ENCODE measurements at regions not wholly inside any gene's neighbourhood (a gene's known extent, or its start where the extent isn't known, plus 50 kb on each side); places are given as distances from the start of the nearest gene placed in this dataset.

DNA sequence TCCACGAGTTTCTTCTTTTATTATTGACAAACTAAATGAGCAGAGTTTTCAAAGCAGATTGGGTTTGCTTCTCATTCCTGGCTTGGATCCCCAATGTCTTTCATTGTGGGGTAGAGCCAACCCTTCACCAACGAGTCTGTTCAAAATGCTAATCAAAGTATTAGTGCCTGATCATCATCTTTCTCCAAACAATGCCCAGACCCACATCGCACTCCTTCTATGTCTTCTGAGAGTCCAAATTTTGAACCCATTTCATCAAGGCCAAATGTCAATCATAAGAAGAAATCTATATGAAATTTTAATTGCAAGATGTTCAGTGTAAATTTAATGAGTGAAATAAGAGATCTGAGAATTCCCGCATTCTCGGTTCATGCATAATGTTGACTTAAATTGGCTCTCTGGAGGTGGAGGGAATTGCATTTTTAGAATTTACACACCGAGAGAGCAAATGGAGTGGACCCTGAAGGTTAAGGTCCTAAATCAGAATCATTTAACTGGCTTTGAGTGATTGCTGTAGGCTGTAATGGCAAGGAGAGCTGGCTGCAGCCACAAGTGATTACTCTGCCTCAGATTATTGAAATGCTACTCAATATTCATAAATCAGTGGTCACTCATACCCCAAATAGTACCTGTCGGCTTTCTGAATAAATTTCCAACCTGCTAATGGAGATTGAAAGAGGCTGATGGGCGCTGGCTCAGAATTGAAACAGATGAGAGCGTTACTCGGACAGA lies 602.9 kb downstream of the TYW1 start:
- Histone ChIP-seq H4K5ac (ENCODE audit: insufficient read length, low read depth, low read length) (no peak overlapping the region), H2BK15ac (ENCODE audit: low read length) (no peak overlapping the region), H4K20me1 (replicated peaks in 1 of 2; ENCODE audit: control insufficient read depth in 1 of 2, insufficient read depth in 2 of 2, low read length in 2 of 2) (no peaks in the 10 kb centered on the region), H3K23ac (ENCODE audit: insufficient read length) (no peak overlapping the region), H2BK12ac (ENCODE audit: low read depth, low read length) (no peak overlapping the region), H4K8ac (ENCODE audit: extremely low read depth, insufficient read depth, low read length) (no peak overlapping the region), H3K56ac (replicated peaks; ENCODE audit: insufficient read length, low read depth, low read length) (no peak overlapping the region), H3K9me3 (ENCODE audit: insufficient read depth in 2 of 2, low read depth in 1 of 2, low read length in 1 of 2) (no peaks in the 10 kb centered on the region), H3K79me1 (ENCODE audit: low read depth, low read length) (no peaks in the 10 kb centered on the region), H3K27me3 (replicated peaks in 1 of 4; ENCODE audit: control insufficient read depth in 3 of 4, extremely low read depth in 1 of 4, insufficient read depth in 3 of 4, low read length in 3 of 4) (no peaks in the 10 kb centered on the region), H2AFZ (ENCODE audit: low read length) (no peak overlapping the region), H3K27ac (ENCODE audit: low read depth, low read length) (no peak overlapping the region), H3K36me3 (ENCODE audit: control insufficient read depth in 2 of 4, insufficient read depth in 4 of 4, low read length in 3 of 4) (no peaks in the 10 kb centered on the region), H3K4me2 (ENCODE audit: insufficient read depth in 1 of 2, low read depth in 2 of 2, low read length in 2 of 2) (no peak overlapping the region), H2AK5ac (ENCODE audit: low read depth, low read length) (no peak overlapping the region), H2BK5ac (ENCODE audit: low read depth, low read length) (no peak overlapping the region), H2BK20ac (ENCODE audit: low read length) (no peak overlapping the region), H3K4me3 (ENCODE audit: extremely low read depth in 1 of 4, insufficient read depth in 2 of 4, low read depth in 3 of 4, low read length in 4 of 4) (no peak overlapping the region), H3K14ac (ENCODE audit: insufficient read length) (no peak overlapping the region), H3K18ac (ENCODE audit: extremely low read depth, low read length) (no peak overlapping the region), H2BK120ac (replicated peaks; ENCODE audit: low read depth, low read length) (no peak overlapping the region), H4K91ac (replicated peaks; ENCODE audit: insufficient read length, low read length) (no peak overlapping the region), H3K23me2 (ENCODE audit: low read depth, low read length) (no peaks in the 10 kb centered on the region), H3K4ac (replicated peaks; ENCODE audit: insufficient read length, low read depth, low read length) (no peak overlapping the region), H3K79me2 (ENCODE audit: control insufficient read depth in 1 of 2, insufficient read depth in 2 of 2, low read length in 2 of 2) (no peaks in the 10 kb centered on the region), H3K4me1 (replicated peaks in 1 of 4; ENCODE audit: control insufficient read depth in 3 of 4, insufficient read depth in 4 of 4, low read length in 3 of 4) (no peaks in the 10 kb centered on the region), H3K9ac (replicated peaks in 1 of 4; ENCODE audit: extremely low read depth in 1 of 4, low read depth in 3 of 4, low read length in 3 of 4) (no peak overlapping the region)
- WGBS, 2 experiments (ENCODE audit: extremely low coverage in 1 of 2, insufficient coverage in 1 of 2, insufficient read length in 1 of 2, insufficient replicate concordance in 2 of 2, low coverage in 1 of 2, low lambda C conversion rate in 2 of 2, missing lambda C conversion rate in 1 of 2) = 88% methylated on average over 10 of the region's 10 CpGs; no CpG with 5 or more reads in 1 of the 2 experiments
- FAIRE-seq = no peak
- ChIA-PET CTCF (ENCODE audit: partially characterized antibody) (no interaction called here), POLR2A (ENCODE audit: partially characterized antibody) (no interaction called here)
- no peak for DNase-seq (ENCODE audit: low read depth in 1 of 2, low spot score in 2 of 2)
- TF ChIP-seq KDM1A (IDR thresholded peaks at IDR 0.05; ENCODE audit: borderline replicate concordance, low read length) (no peak), YY1 (IDR thresholded peaks at IDR 0.05; ENCODE audit: low read depth, low read length) (no peak), GTF2F1 (IDR thresholded peaks at IDR 0.05; ENCODE audit: borderline replicate concordance, low read depth, low read length) (no peak), NANOG (IDR thresholded peaks at IDR 0.05; ENCODE audit: insufficient read depth, low read depth, low read length, poor library complexity, severe bottlenecking) (no peak), RBBP5 (IDR thresholded peaks at IDR 0.05; ENCODE audit: borderline replicate concordance, low read depth, low read length) (no peak), POLR2A (IDR thresholded peaks at IDR 0.05; ENCODE audit: control extremely low read depth in 1 of 2, low read depth in 2 of 2, low read length in 2 of 2) (no peak), SAP30 (IDR thresholded peaks at IDR 0.05; ENCODE audit: insufficient read depth, insufficient replicate concordance, low read length) (no peak), CEBPB (IDR thresholded peaks at IDR 0.05; ENCODE audit: low read depth, low read length) (no peak), SP4 (IDR thresholded peaks at IDR 0.05; ENCODE audit: low read length) (no peak), SUZ12 (IDR thresholded peaks at IDR 0.05; ENCODE audit: low read length) (no peak), POU5F1 (IDR thresholded peaks at IDR 0.05; ENCODE audit: low read depth, low read length) (no peak)
- TF ChIP-seq, protein P1, sequence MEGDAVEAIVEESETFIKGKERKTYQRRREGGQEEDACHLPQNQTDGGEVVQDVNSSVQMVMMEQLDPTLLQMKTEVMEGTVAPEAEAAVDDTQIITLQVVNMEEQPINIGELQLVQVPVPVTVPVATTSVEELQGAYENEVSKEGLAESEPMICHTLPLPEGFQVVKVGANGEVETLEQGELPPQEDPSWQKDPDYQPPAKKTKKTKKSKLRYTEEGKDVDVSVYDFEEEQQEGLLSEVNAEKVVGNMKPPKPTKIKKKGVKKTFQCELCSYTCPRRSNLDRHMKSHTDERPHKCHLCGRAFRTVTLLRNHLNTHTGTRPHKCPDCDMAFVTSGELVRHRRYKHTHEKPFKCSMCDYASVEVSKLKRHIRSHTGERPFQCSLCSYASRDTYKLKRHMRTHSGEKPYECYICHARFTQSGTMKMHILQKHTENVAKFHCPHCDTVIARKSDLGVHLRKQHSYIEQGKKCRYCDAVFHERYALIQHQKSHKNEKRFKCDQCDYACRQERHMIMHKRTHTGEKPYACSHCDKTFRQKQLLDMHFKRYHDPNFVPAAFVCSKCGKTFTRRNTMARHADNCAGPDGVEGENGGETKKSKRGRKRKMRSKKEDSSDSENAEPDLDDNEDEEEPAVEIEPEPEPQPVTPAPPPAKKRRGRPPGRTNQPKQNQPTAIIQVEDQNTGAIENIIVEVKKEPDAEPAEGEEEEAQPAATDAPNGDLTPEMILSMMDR (IDR thresholded peaks at IDR 0.05; ENCODE audit: control extremely low read depth in 1 of 3, insufficient read depth in 1 of 3, low read depth in 1 of 3, low read length in 3 of 3) = no peak

Measured in H1 (cell line).